IMR-90 (cell line): ENCODE measurements at regions not wholly inside any gene's neighbourhood (a gene's known extent, or its start where the extent isn't known, plus 50 kb on each side); places are given as distances from the start of the nearest gene placed in this dataset.

ENCODE experiments used
- ATAC-seq: fragments of 200-7000 bp; cut with Tn5 transposase; 2 replicates; pipeline ENCODE4 v1.9.1; 2020; ENCODE audit warnings: low read depth, mild to moderate bottlenecking, moderate library complexity
- BruUV-seq: library from RNA; stranded (reverse); fragments of 400-500 nt; replicated peaks from 2 replicates; lab custom pipeline; 2021; lab: Mats Ljungman, UMichigan
- CTCF ChIA-PET: fragments of 300-600 bp; formaldehyde crosslinking; extraction: SDS; loops from one replicate; lab custom pipeline; 2021; ENCODE audit warnings: antibody characterized with exemption; lab: Yijun Ruan, JAX
- POLR2A ChIA-PET: fragments of 300-600 bp; sonication (Branson Sonifier 250); formaldehyde crosslinking; loops from one replicate; lab custom pipeline; 2022; ENCODE audit warnings: antibody characterized with exemption; ENCODE audit not compliant: unreplicated experiment; lab: Charles Lee
- DNase-seq: peaks from one replicate; pipeline ENCODE4 v3.0.0; 2013
- H2AFZ ChIP-seq: replicated peaks from 2 replicates; pipeline ENCODE3; 2013; ENCODE audit warnings: low read length, mild to moderate bottlenecking; ENCODE audit not compliant: poor library complexity
- H2AK5ac ChIP-seq: 2 replicates; pipeline ENCODE4 v1.6.1; 2013; ENCODE audit warnings: low read depth, low read length, inconsistent platforms
- H2AK9ac ChIP-seq: replicated peaks from 2 replicates; pipeline ENCODE3; 2013; ENCODE audit warnings: mild to moderate bottlenecking, low read depth, low read length, moderate library complexity; ENCODE audit not compliant: poor library complexity
- H2BK120ac ChIP-seq: 2 replicates; pipeline ENCODE4 v1.6.1; 2013; ENCODE audit warnings: low read depth, low read length, inconsistent platforms
- H2BK15ac ChIP-seq: 3 replicates; pipeline ENCODE4 v1.6.1; 2013; ENCODE audit warnings: low read depth, low read length, inconsistent platforms
- H2BK20ac ChIP-seq: 2 replicates; pipeline ENCODE4 v1.6.1; 2013; ENCODE audit warnings: low read depth, mild to moderate bottlenecking, inconsistent platforms, low read length, moderate library complexity
- H2BK5ac ChIP-seq: 2 replicates; pipeline ENCODE4 v1.6.1; 2013; ENCODE audit warnings: mild to moderate bottlenecking, low read depth, low read length, inconsistent platforms; ENCODE audit not compliant: poor library complexity, severe bottlenecking
- H3K14ac ChIP-seq: replicated peaks from 2 replicates; pipeline ENCODE4 v1.6.1; 2013; ENCODE audit warnings: low read depth, low read length, inconsistent platforms
- H3K18ac ChIP-seq: 2 replicates; pipeline ENCODE4 v1.6.1; 2013; ENCODE audit warnings: low read depth, low read length, control low read depth
- H3K23ac ChIP-seq: 2 replicates; pipeline ENCODE4 v1.6.1; 2013; ENCODE audit warnings: low read depth, low read length, inconsistent platforms
- H3K27ac ChIP-seq: 2 replicates; pipeline ENCODE4 v1.5.1; 2013; ENCODE audit warnings: mild to moderate bottlenecking, control low read depth, low read length; ENCODE audit not compliant: insufficient read depth
- H3K27me3 ChIP-seq: 2 replicates; pipeline ENCODE4 v1.6.1; 2013; ENCODE audit warnings: low read length; ENCODE audit not compliant: control insufficient read depth, insufficient read depth
- H3K36me3 ChIP-seq: 2 replicates; pipeline ENCODE4 v1.6.1; 2013; ENCODE audit warnings: low read length, mixed read lengths; ENCODE audit not compliant: control insufficient read depth, insufficient read depth
- H3K4ac ChIP-seq: 2 replicates; pipeline ENCODE4 v1.6.1; 2013; ENCODE audit warnings: low read depth, low read length, inconsistent platforms
- H3K4me1 ChIP-seq: 2 replicates; pipeline ENCODE4 v1.6.1; 2013; ENCODE audit warnings: low read length, mixed read lengths; ENCODE audit not compliant: control insufficient read depth, insufficient read depth
- H3K4me2 ChIP-seq: 2 replicates; pipeline ENCODE4 v1.6.1; 2013; ENCODE audit warnings: low read depth, mild to moderate bottlenecking, control low read depth, low read length, moderate library complexity
- H3K4me3 ChIP-seq: 2 replicates; pipeline ENCODE4 v1.5.1; 2013; ENCODE audit warnings: low read depth, mild to moderate bottlenecking, control low read depth, low read length, moderate library complexity; ENCODE audit not compliant: insufficient read depth
- H3K56ac ChIP-seq: 2 replicates; pipeline ENCODE4 v1.6.1; 2013; ENCODE audit warnings: low read length, inconsistent platforms; ENCODE audit not compliant: insufficient read depth; ENCODE audit errors: extremely low read depth
- H3K79me1 ChIP-seq, 2 experiments: 2 replicates each; pipeline ENCODE4 v1.6.1; 2013; ENCODE audit warnings: low read length in 2 of 2, inconsistent platforms in 1 of 2, low read depth in 1 of 2
- H3K9ac ChIP-seq: 2 replicates; pipeline ENCODE4 v1.6.1; 2013; ENCODE audit warnings: low read depth, low read length, control low read depth
- H3K9me1 ChIP-seq: 2 replicates; pipeline ENCODE4 v1.6.1; 2013; ENCODE audit warnings: low read length, inconsistent platforms; ENCODE audit not compliant: insufficient read depth
- H3K9me3 ChIP-seq: 2 replicates; pipeline ENCODE4 v1.6.1; 2013; ENCODE audit warnings: low read length; ENCODE audit not compliant: control insufficient read depth, insufficient read depth
- H4K20me1 ChIP-seq: 2 replicates; pipeline ENCODE4 v1.6.1; 2013; ENCODE audit warnings: low read length, inconsistent platforms; ENCODE audit not compliant: insufficient read depth
- H4K5ac ChIP-seq: 2 replicates; pipeline ENCODE4 v1.6.1; 2013; ENCODE audit warnings: mild to moderate bottlenecking, low read depth, low read length, control low read depth
- H4K8ac ChIP-seq, 2 experiments: 2 replicates each; pipeline ENCODE4 v1.6.1; 2013; ENCODE audit warnings: low read depth in 2 of 2, low read length in 2 of 2, control low read depth in 1 of 2, inconsistent platforms in 1 of 2
- H4K91ac ChIP-seq: 2 replicates; pipeline ENCODE4 v1.6.1; 2013; ENCODE audit warnings: low read depth, low read length, inconsistent platforms; ENCODE audit not compliant: insufficient read depth
- BHLHE40 ChIP-seq: fragments of 150-350 bp; IDR thresholded peaks from 2 replicates; pipeline ENCODE4 v1.6.1; 2016; ENCODE audit warnings: mild to moderate bottlenecking, low read depth, low read length
- CEBPB ChIP-seq: IDR thresholded peaks from 2 replicates; pipeline ENCODE4 v1.6.1; 2012; ENCODE audit warnings: low read depth, low read length, improper control_type of control experiment
- FOS ChIP-seq: fragments of 150-350 bp; IDR thresholded peaks from 2 replicates; pipeline ENCODE4 v1.6.1; 2016; ENCODE audit warnings: low read depth, low read length
- MAFK ChIP-seq: IDR thresholded peaks from 2 replicates; pipeline ENCODE4 v1.6.1; 2012; ENCODE audit warnings: low read depth, low read length, improper control_type of control experiment
- MAZ ChIP-seq: IDR thresholded peaks from 2 replicates; pipeline ENCODE4 v1.6.1; 2012; ENCODE audit warnings: low read depth, mild to moderate bottlenecking, low read length, improper control_type of control experiment, moderate library complexity, borderline replicate concordance
- MXI1 ChIP-seq: IDR thresholded peaks from 2 replicates; pipeline ENCODE4 v1.6.1; 2012; ENCODE audit warnings: low read depth, mild to moderate bottlenecking, low read length, moderate library complexity, borderline replicate concordance
- NFE2L2 ChIP-seq: fragments of 150-350 bp; IDR thresholded peaks from 2 replicates; pipeline ENCODE4 v1.6.1; 2016; ENCODE audit warnings: low read depth, mild to moderate bottlenecking, low read length
- POLR2A ChIP-seq: IDR thresholded peaks from 2 replicates; pipeline ENCODE4 v1.6.1; 2012; ENCODE audit warnings: mild to moderate bottlenecking, low read depth, low read length
- RAD21 ChIP-seq: IDR thresholded peaks from 2 replicates; pipeline ENCODE4 v1.6.1; 2012; ENCODE audit warnings: low read length, improper control_type of control experiment
- RCOR1 ChIP-seq: IDR thresholded peaks from 2 replicates; pipeline ENCODE4 v1.6.1; 2012; ENCODE audit warnings: mild to moderate bottlenecking, low read length, improper control_type of control experiment; ENCODE audit not compliant: insufficient replicate concordance
- RFX5 ChIP-seq: IDR thresholded peaks from 2 replicates; pipeline ENCODE4 v1.8.0; 2012; ENCODE audit warnings: low read depth, mild to moderate bottlenecking, low read length, moderate library complexity
- SMC3 ChIP-seq: fragments of 150-350 bp; IDR thresholded peaks from 2 replicates; pipeline ENCODE4 v1.6.1; 2016; ENCODE audit warnings: low read depth, mild to moderate bottlenecking, antibody characterized with exemption, low read length, moderate library complexity
- USF2 ChIP-seq: fragments of 150-350 bp; IDR thresholded peaks from 2 replicates; pipeline ENCODE4 v1.6.1; 2017; ENCODE audit warnings: mild to moderate bottlenecking, antibody characterized with exemption, low read length, low read depth
- WGBS, 2 experiments: methylation state at CpG; one replicate each; pipeline versions ENCODE4 v1.1.5 to v1.1.7; 2013; ENCODE audit warnings: missing lambda C conversion rate in 2 of 2; ENCODE audit not compliant: insufficient read length in 1 of 2; ENCODE audit errors: extremely low coverage in 2 of 2; 5-methylcytosine and 5-hydroxymethylcytosine counted together
- dilution Hi-C: fragments of 300-500 bp; cut with HindIII; formaldehyde crosslinking; loops from one replicate; pipeline ENCODE4 v1.14.3; 2018; ENCODE audit warnings: low sequenced_read_pairs; ENCODE audit not compliant: unreplicated experiment
- in situ Hi-C: fragments of 300-500 bp; cut with MboI; formaldehyde crosslinking; loops from 3 replicates; pipeline ENCODE4 v1.14.3; 2019; ENCODE audit warnings: low sequenced_read_pairs, inconsistent platforms, mixed read lengths
- intact Hi-C: fragments of 100-400 bp; cut with micrococcal nuclease; formaldehyde crosslinking; loops from 2 replicates; pipeline ENCODE4 v1.10.0; 2022
- TF ChIP-seq, protein P1 (sequence below): fragments of 150-350 bp; IDR thresholded peaks from 2 replicates; pipeline ENCODE4 v1.6.1; 2016; ENCODE audit warnings: low read depth, mild to moderate bottlenecking, low read length, moderate library complexity, borderline replicate concordance
- TF ChIP-seq, protein P2 (sequence below): conservative IDR thresholded peaks from 2 replicates; pipeline ENCODE4 v1.5.1; 2012; ENCODE audit warnings: mild to moderate bottlenecking, low read depth, low read length, improper control_type of control experiment

- Histone ChIP-seq H3K4ac (no peak overlapping the region), H3K23ac (no peak overlapping the region), H3K9me1 (no peaks in the 10 kb centered on the region), H3K27me3 (no peaks in the 10 kb centered on the region), H4K8ac (no peak overlapping the region), H3K14ac (no peak overlapping the region), H3K9me3 (no peaks in the 10 kb centered on the region), H4K20me1 (no peaks in the 10 kb centered on the region), H3K4me1 (no peaks in the 10 kb centered on the region), H3K27ac (no peak overlapping the region), H2BK120ac (no peak overlapping the region), H4K91ac (no peak overlapping the region), H2BK15ac (no peak overlapping the region), H3K18ac (no peak overlapping the region), H4K5ac (no peak overlapping the region), H2AK9ac (no peak overlapping the region), H2BK20ac (no peak overlapping the region), H3K56ac (no peak overlapping the region), H2BK5ac (no peak overlapping the region), H3K79me1 (no peaks in the 10 kb centered on the region), H3K36me3 (no peaks in the 10 kb centered on the region), H3K4me3 (no peak overlapping the region), H2AFZ (no peak overlapping the region), H2AK5ac (no peak overlapping the region), H3K9ac (no peak overlapping the region), H3K4me2 (no peak overlapping the region)
- no TSS peak for BruUV-seq
- ATAC-seq (no peak), DNase-seq (no peak)
- dilution Hi-C loops = no loop called here
- WGBS, 2 experiments = no CpG with 5 or more reads among the region's 5 CpGs
- POLR2A ChIA-PET = no interaction called here
- in situ Hi-C loops = no loop called here
- intact Hi-C loops = no loop called here
- CTCF ChIA-PET = no interaction called here
- no peak for TF ChIP-seq MAZ
- TF ChIP-seq BHLHE40 = no peak
- no peak for TF ChIP-seq SMC3
- no peak for TF ChIP-seq RCOR1
- no peak for TF ChIP-seq POLR2A
- no peak for TF ChIP-seq NFE2L2
- no peak for TF ChIP-seq CEBPB
- no peak for TF ChIP-seq FOS
- no peak for TF ChIP-seq USF2
- no peak for TF ChIP-seq RFX5
- TF ChIP-seq, protein P1, sequence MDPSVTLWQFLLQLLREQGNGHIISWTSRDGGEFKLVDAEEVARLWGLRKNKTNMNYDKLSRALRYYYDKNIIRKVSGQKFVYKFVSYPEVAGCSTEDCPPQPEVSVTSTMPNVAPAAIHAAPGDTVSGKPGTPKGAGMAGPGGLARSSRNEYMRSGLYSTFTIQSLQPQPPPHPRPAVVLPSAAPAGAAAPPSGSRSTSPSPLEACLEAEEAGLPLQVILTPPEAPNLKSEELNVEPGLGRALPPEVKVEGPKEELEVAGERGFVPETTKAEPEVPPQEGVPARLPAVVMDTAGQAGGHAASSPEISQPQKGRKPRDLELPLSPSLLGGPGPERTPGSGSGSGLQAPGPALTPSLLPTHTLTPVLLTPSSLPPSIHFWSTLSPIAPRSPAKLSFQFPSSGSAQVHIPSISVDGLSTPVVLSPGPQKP = no peak
- TF ChIP-seq RAD21 = no peak
- no peak for TF ChIP-seq MAFK
- TF ChIP-seq, protein P2, sequence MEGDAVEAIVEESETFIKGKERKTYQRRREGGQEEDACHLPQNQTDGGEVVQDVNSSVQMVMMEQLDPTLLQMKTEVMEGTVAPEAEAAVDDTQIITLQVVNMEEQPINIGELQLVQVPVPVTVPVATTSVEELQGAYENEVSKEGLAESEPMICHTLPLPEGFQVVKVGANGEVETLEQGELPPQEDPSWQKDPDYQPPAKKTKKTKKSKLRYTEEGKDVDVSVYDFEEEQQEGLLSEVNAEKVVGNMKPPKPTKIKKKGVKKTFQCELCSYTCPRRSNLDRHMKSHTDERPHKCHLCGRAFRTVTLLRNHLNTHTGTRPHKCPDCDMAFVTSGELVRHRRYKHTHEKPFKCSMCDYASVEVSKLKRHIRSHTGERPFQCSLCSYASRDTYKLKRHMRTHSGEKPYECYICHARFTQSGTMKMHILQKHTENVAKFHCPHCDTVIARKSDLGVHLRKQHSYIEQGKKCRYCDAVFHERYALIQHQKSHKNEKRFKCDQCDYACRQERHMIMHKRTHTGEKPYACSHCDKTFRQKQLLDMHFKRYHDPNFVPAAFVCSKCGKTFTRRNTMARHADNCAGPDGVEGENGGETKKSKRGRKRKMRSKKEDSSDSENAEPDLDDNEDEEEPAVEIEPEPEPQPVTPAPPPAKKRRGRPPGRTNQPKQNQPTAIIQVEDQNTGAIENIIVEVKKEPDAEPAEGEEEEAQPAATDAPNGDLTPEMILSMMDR = no peak
- no peak for TF ChIP-seq MXI1
These were observed 96.7 kb upstream of the MITF start for GRCh38 chr3:69642606-69643005.
